SJSA1 (cell line): ENCODE measurements at regions not wholly inside any gene's neighbourhood (a gene's known extent, or its start where the extent isn't known, plus 50 kb on each side); places are given as distances from the start of the nearest gene placed in this dataset.

ENCODE experiments used
- DNase-seq, 2 experiments: peaks; one replicate each; pipeline ENCODE4 v3.0.0-alpha.2; 2015 to 2020; ENCODE audit warnings: low spot score in 2 of 2, low read depth in 1 of 2
- H3K27ac ChIP-seq: fragments of 250-450 bp; sonication (Bioruptor Pico); 2 replicates; pipeline ENCODE4 v1.5.1; 2020; ENCODE audit warnings: mild to moderate bottlenecking, moderate library complexity
- H3K27me3 ChIP-seq: fragments of 250-450 bp; sonication (Bioruptor Pico); replicated peaks from 2 replicates; pipeline ENCODE4 v1.5.1; 2020; ENCODE audit warnings: mild to moderate bottlenecking, moderate library complexity
- H3K36me3 ChIP-seq: fragments of 250-450 bp; sonication (Bioruptor Pico); 2 replicates; pipeline ENCODE4 v1.5.1; 2020; ENCODE audit warnings: mild to moderate bottlenecking
- H3K4me1 ChIP-seq: fragments of 250-450 bp; sonication (Bioruptor Pico); replicated peaks from 2 replicates; pipeline ENCODE4 v1.6.1; 2021; ENCODE audit warnings: mild to moderate bottlenecking
- H3K4me3 ChIP-seq: fragments of 250-450 bp; sonication (Bioruptor Pico); 2 replicates; pipeline ENCODE4 v1.5.1; 2020; ENCODE audit warnings: mild to moderate bottlenecking
- H3K9me3 ChIP-seq: fragments of 250-450 bp; sonication (Bioruptor Pico); replicated peaks from 2 replicates; pipeline ENCODE4 v1.5.1; 2020; ENCODE audit warnings: mild to moderate bottlenecking

DNA sequence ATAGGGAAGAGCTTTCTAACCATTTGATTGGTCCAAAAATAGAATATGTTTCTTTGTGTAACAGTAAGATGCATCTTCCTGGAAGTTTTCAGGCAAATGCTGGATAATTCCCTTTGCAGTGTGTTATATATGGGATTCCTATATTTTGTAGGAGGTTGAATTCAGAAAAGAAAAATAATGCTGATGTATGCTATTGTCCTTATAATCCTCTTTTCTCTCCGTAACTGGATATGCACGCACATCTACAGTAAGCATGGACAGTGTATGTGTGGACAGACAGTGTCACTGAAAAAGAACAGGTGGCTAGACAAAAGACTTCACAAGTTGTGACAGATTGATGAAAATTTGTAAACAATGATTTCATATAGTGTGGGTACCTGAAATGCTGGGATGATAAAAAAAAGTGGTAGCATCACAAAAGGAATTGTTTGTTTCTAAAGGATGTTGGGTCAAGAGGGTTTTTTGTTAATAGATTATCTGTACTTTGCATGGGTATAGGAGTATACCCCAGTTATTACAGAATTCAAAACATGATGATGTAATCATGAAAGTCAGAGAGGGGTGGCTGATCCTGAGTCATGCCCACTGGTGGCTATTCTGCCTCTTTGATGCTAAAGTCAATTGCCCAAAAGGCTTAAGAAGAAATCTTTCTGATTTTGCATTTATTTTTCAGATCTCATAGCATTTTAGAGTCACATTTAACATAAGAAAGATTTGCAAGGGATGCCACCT, 160.7 kb upstream of the TMTC1 start:
- Histone ChIP-seq H3K27ac (no peak overlapping the region), H3K9me3 (no peaks in the 10 kb centered on the region; the same call in 1 of the 2 replicates), H3K4me1 (no peaks in the 10 kb centered on the region), H3K36me3 (no peaks in the 10 kb centered on the region), H3K27me3 (no peaks in the 10 kb centered on the region), H3K4me3 (no peak overlapping the region)
- DNase-seq: no peak

DNA sequence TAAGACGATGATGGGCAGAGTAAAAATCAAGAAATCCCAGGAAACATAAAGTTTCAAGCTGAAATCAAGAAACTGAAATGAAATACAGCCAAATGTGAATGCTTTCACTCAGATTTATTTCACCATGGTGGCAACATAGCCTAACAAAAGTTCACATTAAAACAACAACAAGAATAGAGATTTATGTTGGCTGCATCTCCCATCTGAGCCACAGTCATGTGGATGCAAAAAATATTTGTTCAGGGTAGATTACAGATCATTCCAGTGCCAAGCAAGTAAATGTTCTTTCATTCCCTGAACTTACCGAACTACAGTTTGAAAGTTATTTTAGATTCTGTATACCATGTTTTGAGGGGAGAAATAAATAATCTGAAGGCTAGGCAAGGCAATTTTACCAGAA, 159.9 kb upstream of the TMTC1 start:
- Histone ChIP-seq H3K27ac (no peak overlapping the region), H3K9me3 (no peaks in the 10 kb centered on the region; the same call in 1 of the 2 replicates), H3K27me3 (no peaks in the 10 kb centered on the region), H3K4me1 (no peaks in the 10 kb centered on the region), H3K36me3 (no peaks in the 10 kb centered on the region), H3K4me3 (no peak overlapping the region)
- DNase-seq: no peak

DNA sequence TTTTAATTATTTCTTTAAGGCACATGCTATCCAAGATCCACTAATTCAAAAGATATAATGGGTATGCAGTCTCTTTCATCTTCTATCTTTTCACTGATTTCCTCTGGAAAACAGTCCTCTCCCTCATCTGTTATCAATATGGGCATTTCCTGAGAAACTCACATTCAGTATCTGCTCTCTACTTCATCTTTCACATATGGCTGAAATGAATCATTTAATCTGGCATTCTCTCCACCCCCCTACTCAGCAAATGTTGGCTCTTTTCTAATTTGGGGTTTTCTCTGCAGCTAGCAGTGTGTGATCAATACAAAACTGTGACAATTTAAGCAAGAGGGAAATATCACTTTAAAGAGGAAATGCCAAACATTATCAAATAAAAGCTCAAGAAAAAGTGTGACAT, 157.1 kb upstream of the TMTC1 start:
- Histone ChIP-seq H3K4me3 (no peak overlapping the region), H3K27me3 (no peaks in the 10 kb centered on the region), H3K36me3 (no peaks in the 10 kb centered on the region), H3K9me3 (no peaks in the 10 kb centered on the region; the same call in 1 of the 2 replicates), H3K27ac (no peak overlapping the region), H3K4me1 (no peaks in the 10 kb centered on the region)
- no peak for DNase-seq

DNA sequence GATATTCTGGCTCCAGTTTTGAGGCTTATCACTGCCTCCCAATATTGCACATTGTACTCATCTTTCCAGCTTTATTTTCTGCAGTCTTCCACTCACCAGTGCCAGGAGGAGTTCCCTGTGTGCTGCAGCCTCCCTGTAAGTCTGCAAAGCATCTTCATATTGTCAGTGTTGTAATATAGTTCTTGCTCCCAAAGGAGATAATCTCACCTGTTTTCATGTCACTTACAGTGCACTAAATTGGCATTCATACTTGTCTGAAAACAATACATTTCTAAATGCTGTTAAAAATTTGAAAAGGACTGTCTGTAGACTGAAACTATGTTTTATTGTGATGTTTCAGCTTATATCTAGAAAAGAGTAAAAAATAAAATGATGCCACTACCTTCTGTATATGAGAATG, 146.8 kb upstream of the TMTC1 start:
- Histone ChIP-seq H3K27ac (no peak overlapping the region), H3K36me3 (no peaks in the 10 kb centered on the region), H3K27me3 (no peaks in the 10 kb centered on the region), H3K9me3 (no peaks in the 10 kb centered on the region), H3K4me3 (no peak overlapping the region), H3K4me1 (no peaks in the 10 kb centered on the region)
- DNase-seq: no peak

DNA sequence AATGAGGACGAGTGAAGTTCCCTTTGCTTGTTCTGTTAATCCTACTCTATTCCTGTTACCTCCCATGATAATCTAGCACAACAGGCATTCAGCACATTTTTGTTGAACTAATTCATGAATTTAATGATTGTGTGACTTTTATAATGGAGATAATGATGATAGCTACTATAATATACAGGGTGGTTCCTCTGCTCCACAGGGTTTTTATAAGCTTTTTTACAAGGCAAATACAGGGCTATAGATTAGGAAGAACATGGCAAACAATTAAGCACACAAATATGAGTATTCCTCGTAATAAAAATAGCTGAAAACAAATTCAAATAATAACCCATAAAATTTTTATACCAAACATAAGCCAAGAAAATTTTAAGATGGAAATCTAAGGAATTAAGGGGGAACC, 145.6 kb upstream of the TMTC1 start:
- no peak overlapping the region for H3K27ac ChIP-seq
- no peaks in the 10 kb centered on the region for H3K4me1 ChIP-seq
- H3K36me3 ChIP-seq: no peaks in the 10 kb centered on the region
- H3K27me3 ChIP-seq: no peaks in the 10 kb centered on the region
- DNase-seq: no peak
- H3K4me3 ChIP-seq: no peak overlapping the region
- H3K9me3 ChIP-seq: no peaks in the 10 kb centered on the region

DNA sequence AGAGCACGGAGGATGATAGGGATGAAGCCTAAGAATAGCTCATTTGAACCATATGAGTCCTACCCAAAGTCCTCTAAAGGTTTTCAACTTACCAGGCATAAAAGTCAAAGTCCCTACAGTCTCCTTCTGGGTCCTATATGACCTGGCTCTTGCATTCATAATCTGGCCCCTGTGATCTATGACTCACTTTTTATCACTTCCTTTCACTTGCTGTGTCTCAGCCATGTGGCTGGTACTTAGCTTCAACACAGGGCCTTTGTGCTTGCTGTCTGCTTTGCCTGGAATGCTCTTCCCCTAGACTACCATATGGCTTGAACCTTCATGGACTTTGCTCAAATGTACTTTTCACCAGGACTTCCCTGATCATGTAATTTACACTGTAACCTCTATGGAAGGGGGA, 137.6 kb upstream of the TMTC1 start:
- Histone ChIP-seq H3K27me3 (no peaks in the 10 kb centered on the region), H3K9me3 (no peaks in the 10 kb centered on the region), H3K36me3 (no peaks in the 10 kb centered on the region), H3K27ac (no peak overlapping the region), H3K4me3 (no peak overlapping the region), H3K4me1 (no peaks in the 10 kb centered on the region; the same call in 1 of the 2 replicates)
- no peak for DNase-seq

DNA sequence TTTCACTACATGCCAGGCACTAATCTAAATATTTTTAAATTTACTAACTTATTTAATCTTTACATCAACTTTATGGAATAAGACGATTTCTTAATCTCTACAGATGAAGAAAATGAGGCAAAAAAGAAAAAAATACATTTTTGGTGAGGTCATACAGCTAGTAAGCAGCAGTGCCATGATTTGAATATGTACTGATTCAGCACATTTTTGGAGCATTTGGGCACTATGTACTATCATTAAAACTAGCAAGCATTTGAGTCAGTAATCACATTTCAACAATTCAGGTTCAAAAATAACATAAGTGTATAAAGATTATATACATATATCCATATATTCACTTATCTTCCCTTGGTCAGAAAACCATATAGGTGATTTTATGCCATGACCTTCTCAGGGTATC, 124.4 kb upstream of the TMTC1 start:
- Histone ChIP-seq H3K9me3 (no peaks in the 10 kb centered on the region), H3K36me3 (no peaks in the 10 kb centered on the region), H3K4me3 (no peak overlapping the region), H3K4me1 (no peaks in the 10 kb centered on the region), H3K27ac (no peak overlapping the region), H3K27me3 (no peaks in the 10 kb centered on the region)
- no peak for DNase-seq

DNA sequence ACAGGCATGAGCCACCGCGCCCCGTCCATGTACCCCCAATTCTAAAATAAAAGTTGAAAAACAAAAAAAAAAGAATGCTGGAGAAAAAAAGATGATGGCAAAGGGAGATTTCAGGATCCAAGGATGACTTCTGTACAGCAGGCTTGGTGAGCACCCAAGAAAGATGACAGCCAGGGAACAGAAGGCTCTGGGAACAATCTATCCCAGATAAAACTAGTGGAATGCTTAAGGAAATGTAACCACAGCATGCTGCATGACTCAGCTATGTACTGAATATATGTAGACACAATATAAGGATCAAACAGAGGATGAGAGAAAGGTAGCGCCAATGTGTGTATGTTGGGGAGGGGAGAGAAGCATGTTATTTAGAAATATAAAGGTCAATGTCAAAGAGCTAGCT, 123.7 kb upstream of the TMTC1 start:
- DNase-seq: no peak
- Histone ChIP-seq H3K4me1 (no peaks in the 10 kb centered on the region), H3K9me3 (no peaks in the 10 kb centered on the region), H3K36me3 (no peaks in the 10 kb centered on the region), H3K27ac (no peak overlapping the region), H3K4me3 (no peak overlapping the region), H3K27me3 (no peaks in the 10 kb centered on the region)

DNA sequence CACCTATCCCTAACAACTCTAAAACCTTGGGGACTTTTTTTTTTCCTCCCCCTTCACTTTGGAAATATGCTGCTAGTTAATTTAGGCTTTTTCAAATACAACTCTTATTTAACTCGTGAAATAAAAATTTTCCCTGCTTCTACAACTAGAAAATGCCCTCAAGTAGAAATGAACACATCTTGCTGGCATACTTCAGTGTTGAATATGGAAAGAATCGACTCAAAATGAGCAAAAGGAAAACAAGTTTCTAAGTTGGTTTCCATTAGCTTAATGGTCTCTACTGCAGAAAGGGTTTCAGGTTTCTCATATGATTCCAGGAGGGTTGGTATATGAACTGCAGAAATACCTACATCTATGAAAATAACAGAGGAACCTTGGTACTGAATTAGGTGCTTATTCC, 118.3 kb upstream of the TMTC1 start:
- Histone ChIP-seq H3K27me3 (no peaks in the 10 kb centered on the region), H3K4me1 (no peaks in the 10 kb centered on the region), H3K4me3 (no peak overlapping the region), H3K9me3 (no peaks in the 10 kb centered on the region), H3K27ac (no peak overlapping the region), H3K36me3 (no peaks in the 10 kb centered on the region)
- DNase-seq: no peak

DNA sequence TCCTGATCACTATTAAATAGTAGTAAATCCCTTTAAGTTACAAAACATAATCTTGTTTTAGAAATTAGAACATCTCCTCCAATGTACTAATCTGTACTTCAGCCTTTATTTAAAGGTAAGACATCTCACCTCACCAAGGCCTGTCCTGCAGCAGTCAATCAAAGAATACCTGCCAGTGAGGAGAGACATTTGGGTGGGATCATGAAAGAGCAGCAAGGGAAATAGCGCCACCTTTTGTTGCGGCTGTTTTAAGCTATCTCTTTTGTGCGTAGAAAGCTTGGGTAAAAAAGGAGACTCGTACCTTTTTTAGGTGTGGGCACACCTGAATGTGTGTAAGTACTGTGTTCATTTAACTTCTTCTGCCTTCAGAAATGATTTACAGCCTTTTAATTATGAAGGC, 117.8 kb upstream of the TMTC1 start:
- H3K4me1 ChIP-seq: no peaks in the 10 kb centered on the region
- H3K9me3 ChIP-seq: no peaks in the 10 kb centered on the region
- H3K4me3 ChIP-seq: no peak overlapping the region
- H3K27ac ChIP-seq: no peak overlapping the region
- no peaks in the 10 kb centered on the region for H3K27me3 ChIP-seq
- DNase-seq: no peak
- no peaks in the 10 kb centered on the region for H3K36me3 ChIP-seq

DNA sequence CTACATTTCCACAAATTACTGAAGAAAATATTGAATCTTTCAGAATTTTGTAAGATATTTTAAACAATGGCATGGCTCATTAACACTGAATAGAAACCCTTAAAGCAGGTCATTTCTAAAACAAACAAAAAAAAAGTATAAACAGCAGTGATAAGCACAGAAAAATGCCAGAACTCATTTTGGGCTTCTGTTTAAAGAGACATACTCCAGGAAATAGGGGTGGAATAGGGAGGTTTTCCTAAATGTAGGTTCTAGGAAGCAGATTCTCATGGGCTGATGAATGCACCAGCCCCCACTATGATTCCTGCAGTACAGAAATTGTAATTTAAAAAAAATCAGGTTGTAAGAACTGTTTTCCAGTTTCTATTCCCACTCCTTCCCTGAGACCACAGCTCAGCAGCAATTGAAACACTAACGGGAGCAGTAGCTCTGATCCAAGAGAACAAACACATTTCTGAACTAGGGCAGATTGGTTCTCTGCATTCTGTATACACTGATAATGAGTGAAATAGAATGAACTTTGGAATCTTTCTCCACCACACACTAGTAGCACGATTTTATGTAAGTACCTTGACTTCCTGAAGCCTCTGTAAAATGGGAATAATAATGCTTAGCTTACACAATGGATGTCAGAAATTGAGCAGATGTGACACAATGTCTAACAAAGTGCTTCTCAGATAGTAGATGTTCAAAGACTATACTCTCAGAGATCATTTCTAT, 115.6 kb upstream of the TMTC1 start:
- H3K9me3 ChIP-seq: no peaks in the 10 kb centered on the region
- H3K27ac ChIP-seq: no peak overlapping the region
- H3K27me3 ChIP-seq: no peaks in the 10 kb centered on the region
- no peaks in the 10 kb centered on the region for H3K4me1 ChIP-seq
- no peaks in the 10 kb centered on the region for H3K36me3 ChIP-seq
- no peak overlapping the region for H3K4me3 ChIP-seq
- DNase-seq: no peak

DNA sequence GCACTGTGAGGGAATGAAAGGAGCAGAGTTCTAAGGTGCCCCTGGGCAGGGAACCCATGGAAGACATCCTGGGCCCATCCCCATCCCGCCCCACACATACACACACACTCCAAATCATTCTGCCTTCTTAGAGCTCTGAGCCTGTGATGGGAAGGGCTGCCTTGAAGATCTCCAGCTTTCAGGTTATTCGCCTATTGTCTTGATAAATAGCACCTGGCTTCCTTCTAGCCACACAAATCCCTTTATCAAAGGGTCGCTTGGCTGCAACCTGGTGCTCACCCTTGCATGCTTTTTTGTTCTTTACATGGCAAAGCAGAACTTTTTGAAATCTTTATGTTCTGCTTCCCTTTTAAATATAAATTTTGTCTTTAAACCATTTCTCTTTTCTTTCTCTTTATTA, 112.2 kb upstream of the TMTC1 start:
- no peak for DNase-seq
- Histone ChIP-seq H3K9me3 (no peaks in the 10 kb centered on the region), H3K4me1 (no peaks in the 10 kb centered on the region), H3K27me3 (no peaks in the 10 kb centered on the region), H3K36me3 (no peaks in the 10 kb centered on the region), H3K27ac (no peak overlapping the region), H3K4me3 (no peak overlapping the region)

DNA sequence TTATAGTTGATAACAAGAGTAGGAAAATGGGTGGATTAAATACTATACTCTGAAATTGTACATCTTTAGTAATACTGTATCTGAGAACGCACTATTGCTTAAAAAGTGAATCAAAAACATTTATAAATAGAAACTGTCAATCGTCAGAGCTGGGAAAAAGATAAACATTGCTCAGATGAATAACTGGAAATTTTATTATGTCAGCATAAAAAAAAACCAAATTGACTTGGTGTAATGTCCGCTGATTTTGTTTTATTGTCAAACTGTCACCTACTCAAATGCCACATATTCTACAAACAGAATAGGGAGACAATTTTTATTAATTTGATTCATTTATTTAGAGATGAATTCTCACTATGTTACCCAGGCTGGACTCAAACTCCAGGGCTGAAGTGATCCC, 109.3 kb upstream of the TMTC1 start:
- H3K27ac ChIP-seq: no peak overlapping the region
- H3K36me3 ChIP-seq: no peaks in the 10 kb centered on the region
- H3K4me1 ChIP-seq: no peaks in the 10 kb centered on the region
- no peak overlapping the region for H3K4me3 ChIP-seq
- no peaks in the 10 kb centered on the region for H3K9me3 ChIP-seq
- H3K27me3 ChIP-seq: no peaks in the 10 kb centered on the region
- no peak for DNase-seq

DNA sequence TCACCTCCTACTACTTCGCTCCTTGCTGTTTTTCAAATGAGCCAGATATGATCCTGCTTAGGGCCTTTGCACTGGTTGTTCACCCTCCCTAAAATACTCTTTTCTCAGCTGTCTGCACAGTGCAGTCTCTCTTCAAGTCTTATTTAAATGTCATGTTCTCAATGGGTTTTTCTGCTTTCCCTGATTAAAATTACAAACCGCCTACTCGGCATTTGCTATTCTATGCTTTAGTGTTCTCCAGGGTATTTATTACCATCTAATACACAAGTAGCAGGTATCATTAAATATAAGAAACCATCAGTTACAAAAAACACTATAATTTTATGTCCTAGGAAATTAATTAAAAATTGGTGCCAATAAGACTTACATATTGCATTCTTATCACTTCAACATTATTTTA, 108.0 kb upstream of the TMTC1 start:
- H3K4me1 ChIP-seq: no peaks in the 10 kb centered on the region
- no peaks in the 10 kb centered on the region for H3K27me3 ChIP-seq
- no peak overlapping the region for H3K4me3 ChIP-seq
- DNase-seq: no peak
- H3K27ac ChIP-seq: no peak overlapping the region
- no peaks in the 10 kb centered on the region for H3K36me3 ChIP-seq
- no peaks in the 10 kb centered on the region for H3K9me3 ChIP-seq

DNA sequence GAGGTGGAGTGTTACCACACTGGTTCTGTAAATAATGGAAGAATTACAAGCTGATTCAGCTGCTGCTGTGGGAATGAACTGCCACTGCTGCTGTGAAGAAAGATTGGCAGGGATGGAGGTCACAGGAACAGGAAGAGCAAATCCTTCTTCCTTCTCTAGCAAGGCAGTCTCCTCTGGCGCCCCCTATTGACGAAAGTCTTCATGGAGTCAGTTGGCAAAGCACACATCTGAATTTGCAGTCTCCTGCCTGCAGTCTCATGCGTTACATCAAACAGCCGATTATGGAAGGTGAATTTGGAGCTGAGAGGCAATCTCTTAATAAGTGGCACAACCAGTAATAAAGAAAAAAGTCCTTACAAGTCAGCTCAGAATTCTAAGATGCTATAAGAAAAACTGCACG, 106.0 kb upstream of the TMTC1 start:
- no peaks in the 10 kb centered on the region for H3K9me3 ChIP-seq
- no peak overlapping the region for H3K4me3 ChIP-seq
- no peaks in the 10 kb centered on the region for H3K36me3 ChIP-seq
- H3K27ac ChIP-seq: no peak overlapping the region
- DNase-seq: no peak
- no peaks in the 10 kb centered on the region for H3K27me3 ChIP-seq
- no peaks in the 10 kb centered on the region for H3K4me1 ChIP-seq
